Right lobe of liver (tissue), 6 donors: ENCODE measurements at regions not wholly inside any gene's neighbourhood (a gene's known extent, or its start where the extent isn't known, plus 50 kb on each side); places are given as distances from the start of the nearest gene placed in this dataset.
"Not testable (repeated sequence)": the region's sequence is repeated elsewhere in the genome, so short reads cannot be mapped to it uniquely, and the experiment has no call there.

Experiments used
- ATAC-seq, 4 donors: fragments of 200-7000 bp; cut with Tn5 transposase; one replicate each; pipeline ENCODE4 v1.9.1; 2020; ENCODE audit warnings: mild to moderate bottlenecking in 4 of 4, moderate library complexity in 4 of 4
- DNase-seq, 3 donors: peaks; one replicate each; pipeline ENCODE4 v3.0.0-alpha.2; 2020
- H3K27ac ChIP-seq, 3 donors: fragments of 200-600 bp; one replicate each; pipeline ENCODE4 v1.8.0; 2022
- H3K27me3 ChIP-seq, 2 donors: fragments of 200-600 bp; one replicate each; pipeline ENCODE4 v1.8.0; 2022
- H3K36me3 ChIP-seq, 4 donors: fragments of 200-600 bp; sonication (generic) in 1 of 4; one replicate each; pipeline versions ENCODE4 v1.5.1 to v1.8.0; 2017 to 2022; ENCODE audit warnings: control low read depth in 1 of 4
- H3K4me1 ChIP-seq, 4 donors: fragments of 200-600 bp; sonication (generic) in 1 of 4; one replicate each; pipeline versions ENCODE4 v1.5.1 to v1.8.0; 2017 to 2022; ENCODE audit warnings: control low read depth in 1 of 4
- H3K4me3 ChIP-seq, 3 donors: fragments of 200-600 bp; one replicate each; pipeline ENCODE4 v1.8.0; 2022
- H3K9me3 ChIP-seq, 4 donors: fragments of 200-600 bp; sonication (generic) in 1 of 4; one replicate each; pipeline versions ENCODE4 v1.5.1 to v1.8.0; 2017 to 2022; ENCODE audit warnings: control low read depth in 1 of 4
- POLR2A ChIP-seq: fragments of 450-650 bp; IDR thresholded peaks from one replicate; pipeline ENCODE4 v1.6.1; 2017; ENCODE audit warnings: antibody characterized with exemption, mild to moderate bottlenecking
- WGBS: methylation state at CpG from one replicate; pipeline ENCODE4 v1.1.6; 2018; ENCODE audit warnings: low coverage, low lambda C conversion rate; ENCODE audit not compliant: insufficient coverage; ENCODE audit errors: missing lambda C conversion rate; 5-methylcytosine and 5-hydroxymethylcytosine counted together
- intact Hi-C, 2 donors: fragments of 100-400 bp; cut with DNase I; formaldehyde crosslinking; loops; one replicate each; pipeline versions ENCODE4 v1.11.2 to v1.14.1; 2022
- TF ChIP-seq, protein P1 (sequence below), 4 donors: fragments of 200-600 bp in 3 of 4; fragments of 450-650 bp in 1 of 4; IDR thresholded peaks; one replicate each; pipeline versions ENCODE4 v1.5.1 to v1.8.0; 2016 to 2022; ENCODE audit warnings: antibody characterized with exemption in 4 of 4, mild to moderate bottlenecking in 2 of 4
- donor health status: DM: no; HTN: yes; CAD: no.
- donor health status: DM: no; HTN: no; CAD: no.
- donor health status: DM: no; HTN: no; CAD: no.
- donor health status: DM: no; HTN: yes; CAD: no.
- donor health status: DM: no; HTN: yes; CAD: no.

DNA sequence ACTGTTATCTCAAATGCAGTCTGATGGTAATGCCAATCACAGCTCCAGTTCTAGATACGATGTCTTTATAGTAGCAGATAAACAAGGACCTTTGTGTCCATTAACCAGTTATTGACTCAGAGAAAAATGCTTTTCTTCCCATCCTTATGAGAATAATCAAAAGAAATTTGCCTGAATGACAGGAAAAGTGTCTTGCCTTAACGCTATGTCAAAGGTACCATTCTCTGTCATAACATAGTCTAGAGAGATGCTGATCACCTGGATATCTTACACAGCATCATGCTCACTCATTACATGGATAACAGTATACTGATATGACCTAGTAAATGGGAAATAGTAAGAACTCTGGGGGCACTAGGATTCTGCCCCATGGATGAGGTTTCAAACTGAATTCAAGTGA lies 151.7 kb upstream of the NEGR1 start:
- no peak for ATAC-seq
- intact Hi-C loops = no loop called here
- WGBS = 59% methylated on average over 2 of the region's 2 CpGs
- no peaks in the 10 kb centered on the region for H3K27me3 ChIP-seq
- peaks cover 0 to 2% (median 0%) of the 10 kb centered on the region in 4 donors for H3K9me3 ChIP-seq
- TF ChIP-seq, protein P1, sequence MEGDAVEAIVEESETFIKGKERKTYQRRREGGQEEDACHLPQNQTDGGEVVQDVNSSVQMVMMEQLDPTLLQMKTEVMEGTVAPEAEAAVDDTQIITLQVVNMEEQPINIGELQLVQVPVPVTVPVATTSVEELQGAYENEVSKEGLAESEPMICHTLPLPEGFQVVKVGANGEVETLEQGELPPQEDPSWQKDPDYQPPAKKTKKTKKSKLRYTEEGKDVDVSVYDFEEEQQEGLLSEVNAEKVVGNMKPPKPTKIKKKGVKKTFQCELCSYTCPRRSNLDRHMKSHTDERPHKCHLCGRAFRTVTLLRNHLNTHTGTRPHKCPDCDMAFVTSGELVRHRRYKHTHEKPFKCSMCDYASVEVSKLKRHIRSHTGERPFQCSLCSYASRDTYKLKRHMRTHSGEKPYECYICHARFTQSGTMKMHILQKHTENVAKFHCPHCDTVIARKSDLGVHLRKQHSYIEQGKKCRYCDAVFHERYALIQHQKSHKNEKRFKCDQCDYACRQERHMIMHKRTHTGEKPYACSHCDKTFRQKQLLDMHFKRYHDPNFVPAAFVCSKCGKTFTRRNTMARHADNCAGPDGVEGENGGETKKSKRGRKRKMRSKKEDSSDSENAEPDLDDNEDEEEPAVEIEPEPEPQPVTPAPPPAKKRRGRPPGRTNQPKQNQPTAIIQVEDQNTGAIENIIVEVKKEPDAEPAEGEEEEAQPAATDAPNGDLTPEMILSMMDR (IDR thresholded peaks at IDR 0.05) = no peak
- no peak for TF ChIP-seq POLR2A
- no peaks in the 10 kb centered on the region for H3K36me3 ChIP-seq
- no peak for DNase-seq
- H3K4me3 ChIP-seq = no peak overlapping the region
- no peak overlapping the region for H3K27ac ChIP-seq
- H3K4me1 ChIP-seq = no peaks in the 10 kb centered on the region

DNA sequence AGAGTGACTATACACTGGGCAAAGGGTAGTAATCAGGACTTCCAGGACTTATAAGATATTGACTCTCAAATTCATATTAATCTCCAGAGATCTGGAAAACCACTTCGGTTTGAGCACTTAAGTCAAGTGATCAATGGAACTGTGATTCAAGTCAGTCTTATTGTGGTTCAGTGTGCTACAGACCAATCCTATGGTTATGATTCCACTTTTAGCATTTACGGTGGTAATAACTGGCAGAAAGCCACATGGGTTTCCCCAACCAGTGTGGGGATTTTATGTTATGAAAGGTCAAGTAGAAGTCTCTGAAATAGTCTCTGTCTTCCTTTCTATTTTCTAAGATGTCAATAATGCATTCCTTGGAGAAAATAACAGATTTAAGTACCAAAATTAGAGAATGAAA lies 151.3 kb upstream of the NEGR1 start:
- TF ChIP-seq POLR2A = no peak
- TF ChIP-seq, protein P1 (IDR thresholded peaks at IDR 0.05) = no peak
- no peak for ATAC-seq
- Histone ChIP-seq H3K27me3 (no peaks in the 10 kb centered on the region), H3K4me3 (no peak overlapping the region), H3K27ac (no peak overlapping the region), H3K36me3 (no peaks in the 10 kb centered on the region), H3K4me1 (no peaks in the 10 kb centered on the region), H3K9me3 (peaks cover 0 to 2% (median 0%) of the 10 kb centered on the region in 4 donors)
- no peak for DNase-seq
- intact Hi-C loops = no loop called here
- 61% methylated on average over 2 of the region's 2 CpGs for WGBS

DNA sequence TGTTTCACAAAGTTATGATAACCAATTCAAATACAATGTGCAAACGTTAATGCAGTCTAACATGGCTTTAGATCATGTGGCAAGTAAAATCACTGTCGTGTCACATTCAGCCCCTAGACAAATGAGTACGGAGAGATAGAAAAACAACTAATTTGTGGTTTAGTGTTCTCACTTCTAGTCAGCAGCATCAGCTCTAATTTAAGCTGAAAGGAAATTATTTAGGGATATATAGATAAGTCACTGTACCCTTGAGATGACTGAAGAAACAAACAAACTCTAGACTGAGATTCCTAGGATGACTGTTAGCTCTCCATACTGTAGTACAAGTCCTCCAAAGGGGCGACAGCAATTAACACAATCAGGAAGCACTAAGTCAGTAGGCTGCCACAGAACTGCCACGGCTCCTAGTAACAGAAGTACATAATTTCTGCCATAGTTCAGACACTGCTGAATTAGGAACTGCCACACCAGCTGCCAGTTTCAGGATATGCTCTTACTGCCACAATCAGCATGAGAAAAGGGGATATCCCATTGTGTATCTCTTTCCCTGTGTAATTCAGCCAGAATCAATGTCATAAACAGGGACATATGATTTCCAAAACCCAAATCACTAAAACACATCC lies 150.4 kb upstream of the NEGR1 start:
- no peak for TF ChIP-seq POLR2A
- TF ChIP-seq, protein P1 (IDR thresholded peaks at IDR 0.05) = no peak
- WGBS = 33% methylated on average over 5 of the region's 5 CpGs
- H3K9me3 ChIP-seq = peaks cover 0 to 2% (median 0%) of the 10 kb centered on the region in 4 donors
- ATAC-seq (no peak), DNase-seq (no peak)
- H3K4me1 ChIP-seq = no peaks in the 10 kb centered on the region
- H3K4me3 ChIP-seq = no peak overlapping the region
- no peaks in the 10 kb centered on the region for H3K36me3 ChIP-seq
- intact Hi-C loops = no loop called here
- no peaks in the 10 kb centered on the region for H3K27me3 ChIP-seq
- H3K27ac ChIP-seq = no peak overlapping the region

DNA sequence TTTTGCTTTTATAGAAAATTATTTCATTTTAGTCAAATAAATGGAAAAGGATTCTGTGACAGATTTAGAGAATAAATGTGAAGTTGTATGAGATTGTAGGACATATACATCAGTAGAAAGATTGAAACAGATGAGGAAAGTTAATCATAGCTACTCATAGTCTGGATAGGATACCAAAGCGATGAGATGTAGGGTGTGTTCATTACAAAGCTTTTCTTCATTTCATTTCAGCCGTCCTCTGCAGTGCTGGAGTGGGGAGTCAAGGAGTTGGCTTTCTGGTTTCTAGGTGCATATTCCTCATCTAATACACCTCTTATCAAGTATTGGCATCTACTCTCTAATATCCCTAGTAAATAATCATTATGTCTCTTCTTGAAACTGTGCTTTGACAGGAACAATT lies 149.5 kb upstream of the NEGR1 start:
- 66% methylated on average over 2 of the region's 2 CpGs for WGBS
- no peak for TF ChIP-seq POLR2A
- TF ChIP-seq, protein P1 (IDR thresholded peaks at IDR 0.05) = no peak

DNA sequence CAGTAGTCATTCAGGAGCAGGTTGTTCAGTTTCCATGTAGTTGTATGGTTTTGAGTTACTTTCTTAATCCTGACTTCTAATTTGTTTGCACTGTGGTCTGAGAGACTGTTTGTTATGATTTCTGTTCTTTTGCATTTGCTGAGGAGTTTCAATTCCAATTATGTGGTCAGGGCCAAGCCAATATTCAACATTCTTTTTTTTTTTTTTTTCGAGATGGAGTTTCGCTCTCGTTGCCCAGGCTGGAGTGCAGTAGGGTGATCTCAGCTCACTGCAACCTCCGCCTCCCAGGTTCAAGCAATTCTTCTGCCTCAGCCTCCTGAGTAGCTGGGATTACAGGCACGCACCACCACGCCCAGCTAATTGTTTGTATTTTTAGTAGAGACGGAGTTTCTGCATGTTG lies 145.9 kb upstream of the NEGR1 start:
- DNase-seq, H3K36me3 ChIP-seq, intact Hi-C loops, H3K4me1 ChIP-seq, H3K27ac ChIP-seq, H3K4me3 ChIP-seq, H3K9me3 ChIP-seq, ATAC-seq, H3K27me3 ChIP-seq: not testable (repeated sequence)
- WGBS = 88% methylated on average over 6 of the region's 7 CpGs

More for the DNA sequence above, 149.5 kb upstream of the NEGR1 start:
- no peaks in the 10 kb centered on the region for H3K27me3 ChIP-seq
- no peaks in the 10 kb centered on the region for H3K4me1 ChIP-seq
- intact Hi-C loops = no loop called here
- no peak overlapping the region for H3K4me3 ChIP-seq
- DNase-seq = no peak
- H3K27ac ChIP-seq = no peak overlapping the region
- no peaks in the 10 kb centered on the region for H3K36me3 ChIP-seq
- ATAC-seq = no peak
- peaks cover 0 to 2% (median 0%) of the 10 kb centered on the region in 4 donors for H3K9me3 ChIP-seq
